Neuronal stem cell (in vitro differentiated cells): ENCODE measurements at regions not wholly inside any gene's neighbourhood (a gene's known extent, or its start where the extent isn't known, plus 50 kb on each side); places are given as distances from the start of the nearest gene placed in this dataset.

Experiments
- DNase-seq: peaks from one replicate; pipeline ENCODE4 v3.0.0-alpha.2; 2013; ENCODE audit warnings: low spot score
- H2AFZ ChIP-seq: one replicate; pipeline ENCODE4 v1.6.1; 2013; ENCODE audit warnings: mild to moderate bottlenecking, low read length, inconsistent platforms
- H2AK5ac ChIP-seq: 2 replicates; pipeline ENCODE4 v1.6.1; 2013; ENCODE audit warnings: low read depth, mild to moderate bottlenecking, inconsistent platforms, low read length, moderate library complexity, mixed read lengths
- H2BK120ac ChIP-seq: 2 replicates; pipeline ENCODE4 v1.6.1; 2013; ENCODE audit warnings: low read depth, mild to moderate bottlenecking, inconsistent platforms, low read length, moderate library complexity, mixed read lengths
- H2BK12ac ChIP-seq: one replicate; pipeline ENCODE4 v1.6.1; 2013; ENCODE audit warnings: low read length, inconsistent platforms
- H2BK15ac ChIP-seq: 2 replicates; pipeline ENCODE4 v1.6.1; 2013; ENCODE audit warnings: mild to moderate bottlenecking, low read length, inconsistent platforms, mixed read lengths
- H2BK5ac ChIP-seq: one replicate; pipeline ENCODE4 v1.6.1; 2013; ENCODE audit warnings: inconsistent platforms, mild to moderate bottlenecking, low read length, moderate library complexity
- H3K14ac ChIP-seq: one replicate; pipeline ENCODE4 v1.6.1; 2013; ENCODE audit warnings: low read length, inconsistent platforms
- H3K18ac ChIP-seq: 2 replicates; pipeline ENCODE4 v1.6.1; 2013; ENCODE audit warnings: low read length, inconsistent platforms
- H3K23ac ChIP-seq: 2 replicates; pipeline ENCODE4 v1.6.1; 2013; ENCODE audit warnings: low read depth, mild to moderate bottlenecking, mixed read lengths, low read length, inconsistent platforms; ENCODE audit not compliant: poor library complexity
- H3K27ac ChIP-seq: replicated peaks from 3 replicates; pipeline ENCODE4 v1.5.1; 2013; ENCODE audit warnings: low read length, inconsistent platforms
- H3K27me3 ChIP-seq, 3 experiments: 2 replicates each; pipeline ENCODE4 v1.6.1; 2013; ENCODE audit warnings: low read length in 3 of 3, mild to moderate bottlenecking in 2 of 3, inconsistent platforms in 1 of 3, low read depth in 1 of 3, mixed read lengths in 1 of 3, moderate library complexity in 1 of 3; ENCODE audit not compliant: control insufficient read depth in 3 of 3, insufficient read depth in 3 of 3
- H3K36me3 ChIP-seq, 2 donors: replicated peaks in 1 of 2; 2 replicates each; pipeline ENCODE4 v1.6.1; 2013; ENCODE audit warnings: low read length in 2 of 2; ENCODE audit not compliant: control insufficient read depth in 2 of 2, insufficient read depth in 2 of 2
- H3K4ac ChIP-seq: 2 replicates; pipeline ENCODE4 v1.6.1; 2013; ENCODE audit warnings: inconsistent platforms, mild to moderate bottlenecking, low read length, moderate library complexity
- H3K4me1 ChIP-seq, 2 donors: 1 replicate in 1 of 2; 2 replicates in 1 of 2; pipeline ENCODE4 v1.6.1; 2013; ENCODE audit warnings: low read length in 2 of 2, low read depth in 1 of 2; ENCODE audit not compliant: control insufficient read depth in 2 of 2, insufficient read depth in 1 of 2
- H3K4me2 ChIP-seq: one replicate; pipeline ENCODE4 v1.6.1; 2013; ENCODE audit warnings: mild to moderate bottlenecking, low read length, inconsistent platforms; ENCODE audit not compliant: insufficient read depth, poor library complexity, severe bottlenecking
- H3K4me3 ChIP-seq, 2 donors: 2 replicates each; pipeline ENCODE4 v1.5.1; 2013; ENCODE audit warnings: low read length in 2 of 2, mild to moderate bottlenecking in 2 of 2, inconsistent platforms in 1 of 2, moderate library complexity in 1 of 2
- H3K79me1 ChIP-seq: one replicate; pipeline ENCODE4 v1.6.1; 2013; ENCODE audit warnings: low read depth, mild to moderate bottlenecking, inconsistent platforms, low read length, moderate library complexity
- H3K9ac ChIP-seq: one replicate; pipeline ENCODE4 v1.6.1; 2013; ENCODE audit warnings: mild to moderate bottlenecking, low read depth, low read length, inconsistent platforms; ENCODE audit not compliant: poor library complexity
- H3K9me3 ChIP-seq, 2 donors: replicated peaks in 1 of 2; 2 replicates each; pipeline versions ENCODE3 to v1.6.1; 2013; ENCODE audit warnings: low read length in 2 of 2, mild to moderate bottlenecking in 2 of 2, inconsistent platforms in 1 of 2, low read depth in 1 of 2, mixed read lengths in 1 of 2, moderate library complexity in 1 of 2; ENCODE audit not compliant: control insufficient read depth in 2 of 2, insufficient read depth in 1 of 2
- H4K8ac ChIP-seq: one replicate; pipeline ENCODE4 v1.6.1; 2013; ENCODE audit warnings: low read depth, mild to moderate bottlenecking, inconsistent platforms, low read length, moderate library complexity
- H4K91ac ChIP-seq: one replicate; pipeline ENCODE4 v1.6.1; 2013; ENCODE audit warnings: low read length, low read depth, mild to moderate bottlenecking, inconsistent platforms; ENCODE audit not compliant: poor library complexity
- WGBS, 2 donors: extraction: QIAGEN DNeasy Blood & Tissue Kit; methylation state at CpG; one replicate each; pipeline ENCODE4 v1.1.7; 2013; ENCODE audit warnings: missing lambda C conversion rate in 2 of 2, mixed read lengths in 1 of 2; ENCODE audit not compliant: insufficient read length in 2 of 2, insufficient replicate concordance in 1 of 2; ENCODE audit errors: extremely low coverage in 2 of 2; 5-methylcytosine and 5-hydroxymethylcytosine counted together

GRCh38 chr3:83938491-83938890 lies 1020.3 kb upstream of the CADM2 start:
- Histone ChIP-seq H3K9ac (no peak overlapping the region), H3K27ac (no peak overlapping the region), H3K4me3 (no peak overlapping the region), H2BK15ac (no peak overlapping the region), H3K18ac (no peak overlapping the region), H3K27me3 (no peaks in the 10 kb centered on the region), H3K23ac (no peak overlapping the region), H3K36me3 (no peaks in the 10 kb centered on the region), H2AFZ (no peak overlapping the region), H3K4me1 (peaks cover 0 to 10% of the 10 kb centered on the region in 2 donors), H4K8ac (no peak overlapping the region), H3K14ac (no peak overlapping the region), H3K9me3 (peaks cover 2 to 12% of the 10 kb centered on the region in 2 donors), H3K4ac (no peak overlapping the region), H2BK12ac (no peak overlapping the region), H4K91ac (no peak overlapping the region), H2BK5ac (no peak overlapping the region), H2BK120ac (no peak overlapping the region), H3K79me1 (no peaks in the 10 kb centered on the region), H3K4me2 (no peak overlapping the region), H2AK5ac (no peak overlapping the region)
- WGBS, 2 donors: no CpG with 5 or more reads among the region's 2 CpGs
- DNase-seq: no peak

GRCh38 chr3:83941990-83942745 lies 1016.6 kb upstream of the CADM2 start:
- Histone ChIP-seq H3K79me1 (no peaks in the 10 kb centered on the region), H3K23ac (no peak overlapping the region), H3K27ac (no peak overlapping the region), H3K27me3 (no peaks in the 10 kb centered on the region), H2AK5ac (no peak overlapping the region), H4K8ac (no peak overlapping the region), H2BK12ac (no peak overlapping the region), H2BK120ac (no peak overlapping the region), H3K4me2 (no peak overlapping the region), H3K18ac (no peak overlapping the region), H3K9ac (no peak overlapping the region), H3K36me3 (no peaks in the 10 kb centered on the region), H3K14ac (no peak overlapping the region), H2BK15ac (no peak overlapping the region), H3K4ac (no peak overlapping the region), H4K91ac (no peak overlapping the region), H3K4me1 (no peaks in the 10 kb centered on the region), H3K4me3 (no peak overlapping the region), H3K9me3 (peaks cover 0 to 6% of the 10 kb centered on the region in 2 donors), H2BK5ac (no peak overlapping the region), H2AFZ (peak overlapping the region; percentile 9)
- no CpG with 5 or more reads among the region's 11 CpGs for WGBS, 2 donors
- DNase-seq: no peak

- no peak for DNase-seq
- Histone ChIP-seq H4K91ac (no peak overlapping the region), H2BK5ac (no peak overlapping the region)
Measured at GRCh38 chr3:83946049-83946448, 1012.7 kb upstream of the CADM2 start.

DNA sequence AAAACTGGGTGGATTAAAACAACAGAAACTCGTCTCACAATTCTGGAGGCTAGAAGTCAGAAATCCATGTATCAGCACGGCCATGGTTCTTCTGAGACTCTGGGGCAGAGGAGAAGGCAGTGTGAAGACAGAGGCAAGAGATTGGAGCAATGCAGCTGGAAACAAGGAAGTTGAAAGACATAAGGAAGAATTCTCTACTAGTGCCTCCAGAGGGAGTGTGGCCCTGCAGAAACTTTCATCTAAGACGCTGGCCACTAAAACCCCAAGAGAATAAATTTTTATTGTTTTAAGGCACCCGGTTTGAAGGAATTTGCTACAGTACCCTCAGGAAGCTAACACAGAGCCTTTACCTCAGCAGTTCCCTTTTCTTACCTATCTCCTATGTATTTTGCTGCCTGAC lies 1012.2 kb upstream of the CADM2 start:
- no peak overlapping the region for H2BK5ac ChIP-seq

More at GRCh38 chr3:83946049-83946448, 1012.7 kb upstream of the CADM2 start:
- Histone ChIP-seq H3K14ac (no peak overlapping the region), H3K9ac (no peak overlapping the region), H3K23ac (no peak overlapping the region), H2AK5ac (no peak overlapping the region), H3K27ac (no peak overlapping the region), H3K36me3 (no peaks in the 10 kb centered on the region), H3K4ac (no peak overlapping the region), H3K27me3 (no peaks in the 10 kb centered on the region), H2BK120ac (no peak overlapping the region), H3K4me3 (no peak overlapping the region), H3K9me3 (peaks cover 0 to 2% of the 10 kb centered on the region in 2 donors), H3K79me1 (no peaks in the 10 kb centered on the region), H3K4me1 (no peaks in the 10 kb centered on the region), H4K8ac (no peak overlapping the region), H2BK12ac (no peak overlapping the region), H2AFZ (no peak overlapping the region), H3K4me2 (no peak overlapping the region), H3K18ac (no peak overlapping the region), H2BK15ac (no peak overlapping the region)

More for the DNA sequence above, 1012.2 kb upstream of the CADM2 start:
- Histone ChIP-seq H3K18ac (no peak overlapping the region), H3K9me3 (peaks cover 0 to 2% of the 10 kb centered on the region in 2 donors), H2AFZ (peak overlapping the region; percentile 79), H2BK12ac (no peak overlapping the region), H3K4me2 (no peak overlapping the region), H4K91ac (no peak overlapping the region), H3K4ac (no peak overlapping the region), H3K27me3 (no peaks in the 10 kb centered on the region), H2BK120ac (no peak overlapping the region), H2AK5ac (no peak overlapping the region), H3K27ac (no peak overlapping the region), H3K4me1 (no peaks in the 10 kb centered on the region), H3K14ac (no peak overlapping the region), H3K79me1 (no peaks in the 10 kb centered on the region), H3K23ac (no peak overlapping the region), H3K9ac (no peak overlapping the region), H3K36me3 (no peaks in the 10 kb centered on the region), H3K4me3 (no peak overlapping the region), H4K8ac (no peak overlapping the region), H2BK15ac (no peak overlapping the region)
- no CpG with 5 or more reads among the region's 4 CpGs for WGBS, 2 donors
- DNase-seq: no peak
